Astrocyte (in vitro differentiated cells and primary cell): ENCODE measurements at regions not wholly inside any gene's neighbourhood (a gene's known extent, or its start where the extent isn't known, plus 50 kb on each side); places are given as distances from the start of the nearest gene placed in this dataset.

Source experiments
- DNase-seq: peaks from one replicate; pipeline ENCODE4 v3.0.0-alpha.2; 2010; ENCODE audit warnings: low read depth
- FAIRE-seq: peaks from 2 replicates; lab custom pipeline; 2011; peaks lifted over from hg19 to GRCh38; lab: Jason Lieb, UNC
- H2AFZ ChIP-seq: 2 replicates; pipeline ENCODE4 v1.6.0; 2012; ENCODE audit warnings: low read depth, low read length, inconsistent platforms
- H3K27ac ChIP-seq: 2 replicates; pipeline ENCODE4 v1.5.1; 2011; ENCODE audit warnings: low read depth, low read length, inconsistent platforms
- H3K27me3 ChIP-seq: 2 replicates; pipeline ENCODE4 v1.6.0; 2011; ENCODE audit warnings: low read length, inconsistent platforms; ENCODE audit not compliant: insufficient read depth
- H3K36me3 ChIP-seq: 2 replicates; pipeline ENCODE4 v1.5.1; 2011; ENCODE audit warnings: low read length, inconsistent platforms; ENCODE audit not compliant: insufficient read depth
- H3K4me1 ChIP-seq: 2 replicates; pipeline ENCODE4 v1.5.1; 2011; ENCODE audit warnings: low read length, inconsistent platforms; ENCODE audit not compliant: insufficient read depth
- H3K4me2 ChIP-seq: 2 replicates; pipeline ENCODE4 v1.6.0; 2012; ENCODE audit warnings: low read length, inconsistent platforms
- H3K4me3 ChIP-seq: 2 replicates; pipeline ENCODE4 v1.5.1; 2011; ENCODE audit warnings: low read depth, mild to moderate bottlenecking, low read length, inconsistent platforms; ENCODE audit not compliant: insufficient read depth
- H3K79me2 ChIP-seq: 2 replicates; pipeline ENCODE4 v1.6.0; 2012; ENCODE audit warnings: mild to moderate bottlenecking, low read length, inconsistent platforms; ENCODE audit not compliant: insufficient read depth
- H3K9ac ChIP-seq: 2 replicates; pipeline ENCODE4 v1.6.0; 2012; ENCODE audit warnings: mild to moderate bottlenecking, low read length, inconsistent platforms
- H3K9me3 ChIP-seq: 2 replicates; pipeline ENCODE4 v1.5.1; 2012; ENCODE audit warnings: low read depth, mild to moderate bottlenecking, low read length, inconsistent platforms; ENCODE audit not compliant: insufficient read depth
- H4K20me1 ChIP-seq: 2 replicates; pipeline ENCODE4 v1.6.0; 2012; ENCODE audit warnings: low read length, inconsistent platforms; ENCODE audit not compliant: insufficient read depth
- H3K27ac Mint-ChIP-seq: one replicate; pipeline ENCODE4 v1.8.0; 2021; ENCODE audit warnings: mild to moderate bottlenecking, mixed read lengths; ENCODE audit not compliant: unreplicated experiment
- H3K27me3 Mint-ChIP-seq: one replicate; pipeline ENCODE4 v1.8.0; 2021; ENCODE audit warnings: low read depth, mixed read lengths; ENCODE audit not compliant: unreplicated experiment
- H3K36me3 Mint-ChIP-seq: one replicate; pipeline ENCODE4 v1.8.0; 2021; ENCODE audit warnings: low read depth, mixed read lengths; ENCODE audit not compliant: unreplicated experiment
- H3K4me1 Mint-ChIP-seq: one replicate; pipeline ENCODE4 v1.8.0; 2021; ENCODE audit warnings: low read depth, mixed read lengths; ENCODE audit not compliant: unreplicated experiment
- H3K4me3 Mint-ChIP-seq: one replicate; pipeline ENCODE4 v1.8.0; 2021; ENCODE audit warnings: mild to moderate bottlenecking, moderate library complexity, mixed read lengths; ENCODE audit not compliant: unreplicated experiment
- H3K9me3 Mint-ChIP-seq: one replicate; pipeline ENCODE4 v1.8.0; 2021; ENCODE audit warnings: mild to moderate bottlenecking, mixed read lengths; ENCODE audit not compliant: unreplicated experiment
- EZH2 ChIP-seq: IDR thresholded peaks from 2 replicates; pipeline ENCODE4 v1.6.1; 2012; ENCODE audit warnings: mild to moderate bottlenecking, low read length, inconsistent platforms; ENCODE audit not compliant: insufficient read depth
- TF ChIP-seq, protein P1 (sequence below): IDR thresholded peaks from 2 replicates; pipeline ENCODE4 v1.5.1; 2011; ENCODE audit warnings: low read depth, mild to moderate bottlenecking, inconsistent platforms, low read length, moderate library complexity; ENCODE audit not compliant: insufficient read depth

DNA sequence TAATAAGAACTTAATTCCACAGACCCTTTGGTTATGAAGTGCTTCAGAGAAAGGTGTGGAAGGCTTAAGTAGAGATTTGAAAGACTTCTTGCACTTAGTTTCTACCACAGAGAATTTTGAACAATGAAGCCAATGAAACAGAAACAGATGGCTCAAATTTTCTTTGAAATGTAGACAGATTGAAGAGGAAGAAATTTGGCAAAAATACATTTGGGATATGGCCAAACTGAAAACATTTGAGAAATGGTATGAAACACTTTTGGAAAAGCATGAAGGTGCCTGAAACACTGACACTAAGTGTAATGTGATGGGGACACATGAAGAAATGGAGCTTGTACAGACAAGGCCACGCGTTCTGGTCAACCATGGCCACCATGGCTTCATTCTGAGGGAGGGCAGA is 272.4 kb upstream of the EXOC2 start:
- Histone ChIP-seq H3K9me3 (no peaks in the 10 kb centered on the region), H3K27ac (no peak overlapping the region), H3K4me3 (no peak overlapping the region), H3K4me2 (no peak overlapping the region), H3K27me3 (no peaks in the 10 kb centered on the region), H3K36me3 (no peaks in the 10 kb centered on the region), H3K9ac (no peak overlapping the region), H3K79me2 (no peaks in the 10 kb centered on the region), H4K20me1 (no peaks in the 10 kb centered on the region), H3K4me1 (no peaks in the 10 kb centered on the region), H2AFZ (no peak overlapping the region)
- FAIRE-seq (no peak), DNase-seq (no peak)
- H3K4me1 Mint-ChIP-seq, result no peaks in the 10 kb centered on the region
- H3K36me3 Mint-ChIP-seq, result no peaks in the 10 kb centered on the region
- H3K27me3 Mint-ChIP-seq, result peaks cover 54% of the 10 kb centered on the region
- no peak overlapping the region for H3K4me3 Mint-ChIP-seq
- TF ChIP-seq, protein P1, sequence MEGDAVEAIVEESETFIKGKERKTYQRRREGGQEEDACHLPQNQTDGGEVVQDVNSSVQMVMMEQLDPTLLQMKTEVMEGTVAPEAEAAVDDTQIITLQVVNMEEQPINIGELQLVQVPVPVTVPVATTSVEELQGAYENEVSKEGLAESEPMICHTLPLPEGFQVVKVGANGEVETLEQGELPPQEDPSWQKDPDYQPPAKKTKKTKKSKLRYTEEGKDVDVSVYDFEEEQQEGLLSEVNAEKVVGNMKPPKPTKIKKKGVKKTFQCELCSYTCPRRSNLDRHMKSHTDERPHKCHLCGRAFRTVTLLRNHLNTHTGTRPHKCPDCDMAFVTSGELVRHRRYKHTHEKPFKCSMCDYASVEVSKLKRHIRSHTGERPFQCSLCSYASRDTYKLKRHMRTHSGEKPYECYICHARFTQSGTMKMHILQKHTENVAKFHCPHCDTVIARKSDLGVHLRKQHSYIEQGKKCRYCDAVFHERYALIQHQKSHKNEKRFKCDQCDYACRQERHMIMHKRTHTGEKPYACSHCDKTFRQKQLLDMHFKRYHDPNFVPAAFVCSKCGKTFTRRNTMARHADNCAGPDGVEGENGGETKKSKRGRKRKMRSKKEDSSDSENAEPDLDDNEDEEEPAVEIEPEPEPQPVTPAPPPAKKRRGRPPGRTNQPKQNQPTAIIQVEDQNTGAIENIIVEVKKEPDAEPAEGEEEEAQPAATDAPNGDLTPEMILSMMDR, result no peak
- TF ChIP-seq EZH2, result no peak
- no peak overlapping the region for H3K27ac Mint-ChIP-seq
- peaks cover 4% of the 10 kb centered on the region for H3K9me3 Mint-ChIP-seq

DNA sequence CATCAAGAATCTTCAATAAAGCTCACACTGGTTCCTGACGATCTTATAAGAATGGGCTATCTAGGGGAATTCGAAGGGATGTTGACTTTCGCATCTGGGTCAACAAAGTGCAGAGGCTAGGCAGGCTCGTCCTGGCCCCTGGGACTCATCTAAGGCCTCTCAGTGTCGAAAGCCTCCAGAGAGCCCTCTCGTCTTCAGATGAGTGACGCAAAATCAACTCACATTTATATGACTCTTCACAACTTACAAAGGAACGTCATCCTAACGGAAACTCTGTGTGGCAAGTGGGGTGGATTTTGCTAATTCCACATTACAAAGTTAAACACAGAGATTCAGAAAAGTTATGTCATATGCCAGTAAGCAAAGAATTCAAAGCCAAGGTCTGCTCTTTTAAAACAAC is 270.5 kb upstream of the EXOC2 start:
- TF ChIP-seq, protein P1, result no peak
- no peak for TF ChIP-seq EZH2
- Histone ChIP-seq H3K36me3 (no peaks in the 10 kb centered on the region), H3K4me2 (no peak overlapping the region), H3K9me3 (no peaks in the 10 kb centered on the region), H4K20me1 (no peaks in the 10 kb centered on the region), H3K4me1 (peaks cover 3% of the 10 kb centered on the region), H3K27me3 (no peaks in the 10 kb centered on the region), H2AFZ (no peak overlapping the region), H3K4me3 (no peak overlapping the region), H3K9ac (no peak overlapping the region), H3K79me2 (no peaks in the 10 kb centered on the region), H3K27ac (no peak overlapping the region)
- no peaks in the 10 kb centered on the region for H3K36me3 Mint-ChIP-seq
- H3K27ac Mint-ChIP-seq, result no peak overlapping the region
- no peak overlapping the region for H3K4me3 Mint-ChIP-seq
- peaks cover 4% of the 10 kb centered on the region for H3K9me3 Mint-ChIP-seq
- FAIRE-seq, result no peak
- H3K27me3 Mint-ChIP-seq, result peaks cover 52% of the 10 kb centered on the region
- peaks cover under 1% of the 10 kb centered on the region for H3K4me1 Mint-ChIP-seq
- no peak for DNase-seq

DNA sequence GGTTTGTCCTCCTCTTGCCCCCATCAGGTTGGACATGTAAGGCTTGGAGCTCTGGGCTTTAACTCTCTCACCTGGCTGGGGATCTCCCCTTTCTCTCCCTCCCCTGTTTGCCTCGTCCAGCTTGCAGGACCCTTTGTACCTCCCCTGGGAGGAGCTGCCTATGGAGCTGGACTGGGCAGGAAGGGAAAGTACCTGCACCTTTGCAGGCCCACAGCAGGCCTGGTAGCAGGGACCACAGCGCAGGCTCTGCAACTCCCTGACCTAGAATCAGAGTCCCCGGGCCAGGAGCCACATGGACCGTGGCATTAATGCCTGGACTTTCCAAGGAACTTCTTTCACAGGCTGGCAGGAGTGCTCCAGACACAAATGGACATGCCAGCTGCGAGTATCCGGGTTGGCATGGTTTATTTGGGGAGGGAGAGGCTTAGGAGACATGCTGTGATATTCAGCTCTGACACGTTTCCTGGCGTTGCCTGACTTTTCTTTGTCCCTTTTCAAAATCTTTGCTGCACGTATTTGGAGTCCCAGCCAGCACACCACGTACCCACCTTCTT is 268.5 kb upstream of the EXOC2 start:
- Mint-ChIP-seq H3K27me3 (peaks cover 36% of the 10 kb centered on the region), H3K4me1 (peaks cover 4% of the 10 kb centered on the region), H3K9me3 (peaks cover 3% of the 10 kb centered on the region), H3K27ac (no peak overlapping the region), H3K4me3 (no peak overlapping the region), H3K36me3 (no peaks in the 10 kb centered on the region)
- Histone ChIP-seq H2AFZ (no peak overlapping the region), H3K9ac (no peak overlapping the region), H3K4me3 (no peak overlapping the region), H3K79me2 (no peaks in the 10 kb centered on the region), H3K4me1 (peaks cover 3% of the 10 kb centered on the region), H3K27me3 (no peaks in the 10 kb centered on the region), H3K27ac (no peak overlapping the region), H4K20me1 (no peaks in the 10 kb centered on the region), H3K9me3 (no peaks in the 10 kb centered on the region), H3K36me3 (no peaks in the 10 kb centered on the region), H3K4me2 (no peak overlapping the region)
- FAIRE-seq, result no peak
- DNase-seq, result no peak
- TF ChIP-seq, protein P1, result no peak
- no peak for TF ChIP-seq EZH2
